Gastroesophageal sphincter (tissue), 3 donors: ENCODE measurements at regions not wholly inside any gene's neighbourhood (a gene's known extent, or its start where the extent isn't known, plus 50 kb on each side); places are given as distances from the start of the nearest gene placed in this dataset.

Source experiments
- CTCF ChIP-seq, 4 experiments: fragments of 200-600 bp in 2 of 4; fragments of 450-650 bp in 2 of 4; sonication (generic) in 1 of 4; IDR thresholded peaks; one replicate each; pipeline ENCODE4 v1.5.1; 2017 to 2019; ENCODE audit warnings: antibody characterized with exemption in 4 of 4, mild to moderate bottlenecking in 2 of 4, moderate library complexity in 2 of 4
- EP300 ChIP-seq: sonication (generic); formaldehyde crosslinking; IDR thresholded peaks from one replicate; pipeline ENCODE4 v1.6.1; 2017; ENCODE audit warnings: antibody characterized with exemption, mild to moderate bottlenecking
- POLR2A ChIP-seq, 2 donors: fragments of 450-650 bp; IDR thresholded peaks; one replicate each; pipeline ENCODE4 v1.6.1; 2017; ENCODE audit warnings: antibody characterized with exemption in 2 of 2, mild to moderate bottlenecking in 2 of 2, moderate library complexity in 1 of 2
- POLR2AphosphoS5 ChIP-seq: sonication (generic); formaldehyde crosslinking; IDR thresholded peaks from one replicate; pipeline ENCODE4 v1.6.1; 2017; ENCODE audit warnings: antibody characterized with exemption

- TF ChIP-seq CTCF (IDR thresholded peaks at IDR 0.05) (no peak), POLR2A (IDR thresholded peaks at IDR 0.05) (no peak), EP300 (no peak), POLR2AphosphoS5 (no peak)
Measured at GRCh38 chr10:133008736-133009135, 66.4 kb upstream of the CFAP46 start.
